ENCODE measurements at regions not wholly inside any gene's neighbourhood (a gene's known extent, or its start where the extent isn't known, plus 50 kb on each side); places are given as distances from the start of the nearest gene placed in this dataset.

- TF ChIP-seq CTCF (IDR thresholded peaks at IDR 0.05): no peak
- no peak for TF ChIP-seq POLR2A (IDR thresholded peaks at IDR 0.05)
- TF ChIP-seq POLR2AphosphoS5 (IDR thresholded peaks at IDR 0.05): no peak
- TF ChIP-seq EP300 (IDR thresholded peaks at IDR 0.05): no peak
Measured at GRCh38 chr6:3577517-3577916, 120.7 kb upstream of the SLC22A23 start.

Data from upper lobe of left lung (tissue), 4 donors.